ENCODE measurements at regions not wholly inside any gene's neighbourhood (a gene's known extent, or its start where the extent isn't known, plus 50 kb on each side); places are given as distances from the start of the nearest gene placed in this dataset.
A peak's percentile ranks its signal among the peaks of the same experiment; 100 is the strongest.

GRCh38 chr18:32621034-32621433 is 150.4 kb upstream of the GAREM1 start:
- DNase-seq (ENCODE audit: low read depth in 2 of 2, low spot score in 1 of 2): no peak

DNA sequence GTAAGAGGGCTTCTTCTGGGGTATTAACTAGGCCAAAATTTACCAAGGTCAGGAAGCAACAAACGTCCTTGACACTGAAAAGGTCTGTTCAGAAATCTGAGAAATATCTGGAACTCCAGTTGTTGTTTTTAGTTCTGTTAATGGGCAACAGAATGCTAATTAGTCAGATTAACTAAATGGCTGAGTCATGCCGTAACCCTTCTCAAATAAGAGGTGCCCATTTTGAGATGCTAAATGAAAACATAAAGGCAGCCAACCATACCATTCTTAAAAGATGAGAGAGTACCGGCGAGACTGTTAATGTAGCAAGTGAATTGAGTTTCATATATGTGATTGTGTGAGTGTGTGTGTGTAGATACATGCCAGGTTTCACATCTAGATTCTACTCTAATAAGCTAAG is 147.9 kb upstream of the GAREM1 start:
- no peak for DNase-seq (ENCODE audit: low read depth in 2 of 2, low spot score in 1 of 2)

DNA sequence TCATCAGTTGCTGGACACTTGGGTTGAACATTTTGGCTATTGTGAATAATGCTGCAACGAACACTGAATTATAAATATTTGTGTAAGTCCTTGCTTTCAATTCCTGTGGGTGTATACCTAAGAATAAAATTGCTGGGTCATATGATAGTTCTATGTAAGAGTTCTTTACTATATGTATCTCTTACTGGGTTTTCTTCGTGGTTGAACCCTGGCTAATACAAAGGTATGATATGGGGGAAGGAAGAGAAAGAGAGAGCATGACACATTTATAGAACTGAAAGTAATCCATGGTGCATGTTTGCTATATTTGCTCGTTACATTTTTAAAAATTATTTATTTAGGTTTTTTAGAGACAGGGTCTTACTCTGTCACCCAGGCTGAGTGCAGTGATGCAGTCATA is 143.1 kb upstream of the GAREM1 start:
- DNase-seq (ENCODE audit: low read depth in 2 of 2, low spot score in 1 of 2): no peak

DNA sequence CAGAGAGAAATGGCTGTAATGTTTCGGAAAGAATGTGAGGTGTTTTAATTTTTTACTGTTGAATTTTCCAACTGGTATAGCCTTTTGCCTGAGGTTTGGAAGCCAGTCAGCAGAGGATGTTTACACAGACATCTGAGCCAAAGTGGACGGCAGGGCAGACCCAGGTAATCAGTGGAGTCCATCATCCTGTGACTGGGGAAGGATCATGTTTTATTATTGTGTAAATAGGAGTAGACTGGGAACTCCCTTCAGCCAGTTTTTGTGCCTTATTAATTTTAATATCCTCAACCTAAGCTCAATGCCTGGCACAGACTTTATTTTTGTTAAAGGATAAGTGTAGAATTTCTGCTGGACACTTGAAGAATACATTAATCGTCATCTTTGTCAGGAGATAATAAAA is 142.0 kb upstream of the GAREM1 start:
- no peak for DNase-seq (ENCODE audit: low read depth in 2 of 2, low spot score in 1 of 2)

GRCh38 chr18:32610176-32610575 is 139.5 kb upstream of the GAREM1 start:
- DNase-seq (ENCODE audit: low read depth in 2 of 2, low spot score in 1 of 2): no peak

DNA sequence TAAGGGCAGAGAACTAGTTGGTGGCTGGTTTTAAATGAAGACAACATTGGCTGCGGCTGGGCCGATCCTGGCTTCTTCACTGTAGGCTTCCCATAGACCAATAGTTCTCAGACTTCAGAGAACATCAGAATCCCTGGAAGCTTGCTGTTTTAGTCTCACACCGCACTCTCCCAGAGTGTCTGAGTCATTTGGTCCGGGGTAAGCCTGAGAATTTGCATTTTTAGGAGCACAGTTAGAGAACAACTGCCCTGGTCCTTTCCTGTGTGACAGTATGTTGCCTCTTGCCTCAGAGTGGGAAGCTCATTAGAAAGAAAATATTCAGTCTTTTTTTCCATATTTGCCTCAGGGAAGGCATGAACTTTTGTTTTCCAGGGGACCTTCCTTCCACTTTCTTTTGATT is 137.1 kb upstream of the GAREM1 start:
- DNase-seq (ENCODE audit: low read depth in 2 of 2, low spot score in 1 of 2): no peak

DNA sequence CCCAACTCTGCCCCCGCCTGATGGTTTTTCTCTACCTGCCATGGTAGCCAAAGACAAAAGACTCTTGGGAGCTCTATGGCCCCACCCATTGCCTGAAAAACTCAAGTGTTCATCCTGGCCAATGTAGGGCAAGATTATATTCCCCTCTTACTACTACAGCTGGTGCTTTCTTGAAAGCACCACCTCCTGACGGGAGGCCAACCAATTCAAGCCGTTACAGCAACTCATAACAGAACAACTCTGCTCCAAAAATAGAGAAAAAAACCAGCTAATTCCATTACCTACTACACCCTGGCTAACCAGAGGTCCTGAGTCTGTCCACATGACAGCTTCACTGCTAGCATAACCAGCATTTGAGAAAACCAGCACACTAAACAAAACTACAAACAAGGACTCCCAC is 127.5 kb upstream of the GAREM1 start:
- no peak for DNase-seq (ENCODE audit: low read depth in 2 of 2, low spot score in 1 of 2)

DNA sequence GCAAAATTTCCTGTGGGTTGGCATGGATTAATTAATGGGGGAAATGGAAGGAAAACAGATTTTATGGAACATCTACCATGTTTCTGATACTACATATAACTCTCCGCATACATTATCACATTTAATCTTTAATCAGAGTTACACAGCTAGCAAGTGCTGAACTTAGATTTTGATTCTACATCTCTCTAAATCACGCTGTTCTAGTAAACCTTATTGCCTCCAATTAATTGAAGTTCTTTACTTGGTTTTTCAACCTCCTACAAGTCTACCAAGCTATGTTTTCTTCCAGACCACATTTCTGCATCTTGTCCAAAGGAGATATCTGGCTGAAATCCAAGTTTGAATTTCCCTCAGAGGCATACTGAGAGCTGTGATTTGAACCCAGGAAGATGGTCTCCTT is 125.8 kb upstream of the GAREM1 start:
- no peak for DNase-seq (ENCODE audit: low read depth in 2 of 2, low spot score in 1 of 2)

- no peak for DNase-seq (ENCODE audit: low read depth in 2 of 2, low spot score in 1 of 2)
Measured at GRCh38 chr18:32595832-32596231, 125.2 kb upstream of the GAREM1 start.

DNA sequence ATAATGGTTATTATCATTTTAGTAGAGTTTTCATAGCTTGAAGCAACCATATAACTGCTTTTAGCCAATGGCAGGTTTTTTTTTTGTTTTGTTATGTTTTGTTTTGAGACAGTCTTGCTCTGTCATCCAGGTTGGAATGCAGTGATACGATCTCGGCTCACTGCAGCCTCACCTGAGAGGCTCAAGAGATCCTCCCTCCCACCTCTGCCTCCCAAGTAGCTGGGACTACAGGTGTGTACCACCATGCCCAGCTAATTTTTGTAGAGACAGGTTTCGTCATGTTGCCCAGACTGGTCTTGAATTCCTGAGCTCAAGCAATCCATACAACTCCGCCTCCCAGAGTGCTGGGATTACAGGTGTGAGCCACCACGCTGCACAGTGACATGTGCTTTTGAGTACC is 117.5 kb upstream of the GAREM1 start:
- DNase-seq (ENCODE audit: low read depth in 2 of 2, low spot score in 1 of 2): no peak

DNA sequence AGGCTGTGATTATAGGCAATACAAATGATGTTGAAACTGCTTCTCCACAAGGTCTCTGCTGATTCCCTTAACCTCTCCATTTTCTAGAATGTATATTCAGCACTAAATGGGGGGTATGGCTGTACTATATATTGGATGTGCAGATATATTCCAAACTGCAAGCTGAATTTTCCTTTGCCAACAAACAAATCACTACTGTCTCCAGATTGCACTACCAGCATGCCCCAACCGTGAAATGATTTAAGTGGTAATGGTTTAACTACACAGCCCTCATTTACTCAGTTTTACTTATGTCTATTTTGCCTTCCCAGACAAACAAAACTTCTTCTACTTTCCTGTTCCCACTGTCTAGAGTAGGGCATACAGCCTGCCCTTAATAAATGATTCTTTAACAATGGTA is 112.7 kb upstream of the GAREM1 start:
- no peak for DNase-seq (ENCODE audit: low read depth in 2 of 2, low spot score in 1 of 2)

DNA sequence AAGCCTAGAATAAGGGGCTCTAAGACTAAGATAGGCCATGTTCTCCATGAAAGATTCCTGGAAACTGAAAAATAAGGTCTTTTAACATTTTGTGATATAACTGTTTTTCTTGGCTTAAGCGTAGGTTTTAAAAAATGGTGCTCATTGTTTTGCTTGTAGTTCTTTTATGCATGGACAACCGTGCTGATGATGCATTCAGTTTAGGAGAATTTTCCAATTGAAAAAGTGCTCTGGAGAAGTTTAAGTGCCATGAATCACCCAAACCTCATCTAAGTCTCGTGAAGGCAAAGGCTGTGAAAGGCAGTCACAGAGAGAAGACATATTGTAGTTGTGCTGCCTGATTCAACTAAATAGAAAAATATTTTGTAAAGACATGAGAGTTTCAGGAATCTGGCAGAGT is 111.8 kb upstream of the GAREM1 start:
- DNase-seq (ENCODE audit: low read depth in 2 of 2, low spot score in 1 of 2): no peak

GRCh38 chr18:32577561-32577960 is 106.9 kb upstream of the GAREM1 start:
- DNase-seq (ENCODE audit: low read depth in 2 of 2, low spot score in 1 of 2): no peak

GRCh38 chr18:32576296-32576916 is 105.7 kb upstream of the GAREM1 start:
- DNase-seq (ENCODE audit: low read depth in 2 of 2, low spot score in 1 of 2): no peak

DNA sequence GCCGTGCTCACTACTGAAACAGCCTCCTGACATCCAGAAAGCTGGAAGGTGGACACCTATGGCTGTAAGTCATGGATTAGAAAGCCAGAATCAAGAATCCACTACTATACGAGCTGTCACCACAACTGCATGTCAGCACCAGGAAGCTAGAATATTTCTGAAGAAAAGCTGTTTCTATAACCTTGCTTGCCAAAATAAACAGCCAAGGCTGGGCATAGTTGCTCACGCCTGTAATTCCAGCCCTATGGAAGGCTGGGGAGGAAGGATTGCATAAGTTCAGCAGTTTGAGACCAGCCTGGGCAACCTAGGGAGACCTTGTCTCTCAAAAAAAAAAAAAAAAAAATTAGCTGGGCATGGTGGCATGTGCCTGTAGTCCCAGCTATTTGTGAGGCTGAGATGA is 96.3 kb upstream of the GAREM1 start:
- DNase-seq (ENCODE audit: low read depth in 2 of 2, low spot score in 1 of 2): no peak

DNA sequence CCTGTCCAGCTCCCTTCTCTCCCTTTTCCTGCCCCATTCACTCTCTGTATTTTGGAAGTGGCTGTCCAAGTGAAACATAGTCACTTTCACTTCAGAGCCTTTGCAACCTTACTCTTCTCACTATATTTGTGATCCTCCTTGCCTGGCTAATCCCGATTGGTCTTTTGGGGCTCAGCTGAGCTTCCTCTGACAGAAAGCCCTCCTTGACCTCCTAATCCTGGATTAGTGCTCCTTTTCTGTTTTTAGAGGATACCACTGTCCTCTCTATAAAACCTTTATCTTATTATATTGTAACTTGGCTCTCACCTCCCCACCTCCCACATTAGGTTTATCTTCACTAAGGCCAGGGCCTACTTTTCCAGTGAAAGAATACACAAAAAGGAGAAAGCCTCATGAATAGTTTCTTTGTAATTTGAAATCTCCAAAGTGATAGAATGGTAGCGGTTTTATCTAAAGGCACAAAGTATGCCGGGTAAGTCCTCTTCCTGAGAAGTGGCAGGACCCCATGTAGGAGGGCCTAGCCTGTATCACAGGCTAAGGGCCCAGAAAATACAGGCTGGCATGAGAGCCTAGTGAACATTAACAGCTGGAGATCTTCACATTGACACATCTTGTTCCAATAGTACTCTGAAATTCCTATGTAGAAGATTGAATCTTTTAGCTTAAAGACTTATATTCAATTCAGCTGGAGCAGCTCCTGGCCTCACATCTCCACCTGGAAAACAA is 83.1 kb upstream of the GAREM1 start:
- DNase-seq (ENCODE audit: low read depth in 2 of 2, low spot score in 1 of 2): no peak

DNA sequence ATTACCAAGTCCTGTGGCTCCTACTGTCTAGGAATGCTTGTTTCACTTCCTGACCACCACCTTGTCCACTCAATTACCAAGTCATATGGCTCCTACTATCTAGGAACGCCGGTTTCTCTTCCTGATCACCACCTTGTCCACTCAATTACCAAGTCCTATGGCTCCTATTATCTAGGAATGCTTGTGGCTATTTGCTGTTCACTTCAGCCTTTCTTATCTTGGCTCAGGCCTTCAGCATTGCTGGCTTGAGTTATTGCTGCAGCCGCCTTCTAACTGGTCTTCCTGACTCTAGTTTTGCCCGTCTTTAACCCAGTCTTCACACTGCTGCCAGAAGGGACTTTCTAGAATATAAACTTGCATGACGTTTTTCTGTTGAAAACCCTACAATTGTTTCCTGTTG is 82.5 kb upstream of the GAREM1 start:
- DNase-seq (ENCODE audit: low read depth in 2 of 2, low spot score in 1 of 2): no peak

- peak; percentile 12 to 33 for DNase-seq (ENCODE audit: low read depth in 2 of 2, low spot score in 1 of 2)
Measured at GRCh38 chr18:32552421-32553030, 81.8 kb upstream of the GAREM1 start.

GRCh38 chr18:32550963-32551362 is 80.3 kb upstream of the GAREM1 start:
- no peak for DNase-seq (ENCODE audit: low read depth in 2 of 2, low spot score in 1 of 2)

GRCh38 chr18:32549248-32550110 is 78.8 kb upstream of the GAREM1 start:
- peak in 1 of 2 donors; percentile 1 for DNase-seq (ENCODE audit: low read depth in 2 of 2, low spot score in 1 of 2)

DNA sequence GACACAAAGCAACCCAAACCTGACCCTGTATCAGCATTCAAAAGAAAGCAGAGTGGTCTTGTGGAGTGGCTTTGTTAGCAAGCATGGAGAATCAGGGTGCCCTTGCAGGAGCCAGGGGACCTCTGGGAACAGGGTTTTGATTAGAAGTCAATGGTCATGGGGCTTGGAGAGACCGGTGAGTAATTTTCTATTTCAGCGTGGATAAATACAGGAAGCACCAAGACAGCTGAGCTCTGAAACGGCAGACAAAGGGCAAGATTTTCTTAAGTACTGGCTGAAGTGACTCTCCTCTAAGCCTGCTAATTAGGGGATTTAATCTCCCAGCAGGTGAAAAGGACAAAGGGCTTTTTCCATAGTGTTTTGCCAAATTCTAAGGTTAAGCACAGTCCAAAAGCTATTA is 78.0 kb upstream of the GAREM1 start:
- no peak for DNase-seq (ENCODE audit: low read depth in 2 of 2, low spot score in 1 of 2)

DNA sequence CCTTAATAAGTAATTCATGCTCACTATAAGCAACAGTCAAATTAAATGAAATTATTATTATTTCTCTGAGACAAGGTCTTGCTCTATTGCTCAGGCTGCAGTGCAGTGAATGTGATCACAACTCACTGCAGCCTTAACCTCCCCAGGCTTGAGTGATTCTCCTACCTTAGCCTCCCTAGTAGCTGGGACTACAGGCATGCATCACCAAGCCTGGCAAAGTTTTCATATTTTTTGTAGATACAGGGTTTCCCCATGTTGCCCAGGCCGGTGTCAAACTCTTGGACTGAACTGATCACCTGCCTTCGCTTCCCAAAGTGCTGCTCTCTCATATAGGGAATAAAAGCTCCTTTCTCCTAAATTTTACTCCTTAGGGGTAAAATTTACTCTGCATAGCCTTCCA is 74.9 kb upstream of the GAREM1 start:
- DNase-seq (ENCODE audit: low read depth in 2 of 2, low spot score in 1 of 2): no peak
